ENCODE measurements at regions not wholly inside any gene's neighbourhood (a gene's known extent, or its start where the extent isn't known, plus 50 kb on each side); places are given as distances from the start of the nearest gene placed in this dataset.

- TF ChIP-seq ZBTB21 (CRISPR knock-in tag; IDR thresholded peaks at IDR 0.05; ENCODE audit: borderline replicate concordance) (no peak), MLX (CRISPR knock-in tag; IDR thresholded peaks at IDR 0.05) (no peak), TEAD1 (CRISPR knock-in tag; IDR thresholded peaks at IDR 0.05) (no peak), NR2C2 (CRISPR knock-in tag; IDR thresholded peaks at IDR 0.05) (no peak), MAX (CRISPR knock-in tag; IDR thresholded peaks at IDR 0.05) (no peak), FOXP1 (CRISPR knock-in tag; IDR thresholded peaks at IDR 0.05; ENCODE audit: borderline replicate concordance) (no peak), ZNF121 (CRISPR knock-in tag; IDR thresholded peaks at IDR 0.05) (no peak), TEAD4 (CRISPR knock-in tag; IDR thresholded peaks at IDR 0.05) (no peak), FOXP4 (CRISPR knock-in tag; IDR thresholded peaks at IDR 0.05) (no peak), ZNF263 (CRISPR knock-in tag; IDR thresholded peaks at IDR 0.05; ENCODE audit: low read depth) (no peak), ATF1 (CRISPR knock-in tag; IDR thresholded peaks at IDR 0.05) (no peak), SMAD4 (CRISPR knock-in tag; IDR thresholded peaks at IDR 0.05) (no peak)
- TF ChIP-seq, protein P1, sequence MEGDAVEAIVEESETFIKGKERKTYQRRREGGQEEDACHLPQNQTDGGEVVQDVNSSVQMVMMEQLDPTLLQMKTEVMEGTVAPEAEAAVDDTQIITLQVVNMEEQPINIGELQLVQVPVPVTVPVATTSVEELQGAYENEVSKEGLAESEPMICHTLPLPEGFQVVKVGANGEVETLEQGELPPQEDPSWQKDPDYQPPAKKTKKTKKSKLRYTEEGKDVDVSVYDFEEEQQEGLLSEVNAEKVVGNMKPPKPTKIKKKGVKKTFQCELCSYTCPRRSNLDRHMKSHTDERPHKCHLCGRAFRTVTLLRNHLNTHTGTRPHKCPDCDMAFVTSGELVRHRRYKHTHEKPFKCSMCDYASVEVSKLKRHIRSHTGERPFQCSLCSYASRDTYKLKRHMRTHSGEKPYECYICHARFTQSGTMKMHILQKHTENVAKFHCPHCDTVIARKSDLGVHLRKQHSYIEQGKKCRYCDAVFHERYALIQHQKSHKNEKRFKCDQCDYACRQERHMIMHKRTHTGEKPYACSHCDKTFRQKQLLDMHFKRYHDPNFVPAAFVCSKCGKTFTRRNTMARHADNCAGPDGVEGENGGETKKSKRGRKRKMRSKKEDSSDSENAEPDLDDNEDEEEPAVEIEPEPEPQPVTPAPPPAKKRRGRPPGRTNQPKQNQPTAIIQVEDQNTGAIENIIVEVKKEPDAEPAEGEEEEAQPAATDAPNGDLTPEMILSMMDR (IDR thresholded peaks at IDR 0.05), result no peak
- TF ChIP-seq, protein P2, sequence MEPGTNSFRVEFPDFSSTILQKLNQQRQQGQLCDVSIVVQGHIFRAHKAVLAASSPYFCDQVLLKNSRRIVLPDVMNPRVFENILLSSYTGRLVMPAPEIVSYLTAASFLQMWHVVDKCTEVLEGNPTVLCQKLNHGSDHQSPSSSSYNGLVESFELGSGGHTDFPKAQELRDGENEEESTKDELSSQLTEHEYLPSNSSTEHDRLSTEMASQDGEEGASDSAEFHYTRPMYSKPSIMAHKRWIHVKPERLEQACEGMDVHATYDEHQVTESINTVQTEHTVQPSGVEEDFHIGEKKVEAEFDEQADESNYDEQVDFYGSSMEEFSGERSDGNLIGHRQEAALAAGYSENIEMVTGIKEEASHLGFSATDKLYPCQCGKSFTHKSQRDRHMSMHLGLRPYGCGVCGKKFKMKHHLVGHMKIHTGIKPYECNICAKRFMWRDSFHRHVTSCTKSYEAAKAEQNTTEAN (CRISPR knock-in tag; IDR thresholded peaks at IDR 0.05), result no peak
Observed at GRCh38 chr14:104249089-104249488, 110.7 kb downstream of the KIF26A start.

Data from WTC11 (cell line).